ENCODE measurements at regions not wholly inside any gene's neighbourhood (a gene's known extent, or its start where the extent isn't known, plus 50 kb on each side); places are given as distances from the start of the nearest gene placed in this dataset.

DNA sequence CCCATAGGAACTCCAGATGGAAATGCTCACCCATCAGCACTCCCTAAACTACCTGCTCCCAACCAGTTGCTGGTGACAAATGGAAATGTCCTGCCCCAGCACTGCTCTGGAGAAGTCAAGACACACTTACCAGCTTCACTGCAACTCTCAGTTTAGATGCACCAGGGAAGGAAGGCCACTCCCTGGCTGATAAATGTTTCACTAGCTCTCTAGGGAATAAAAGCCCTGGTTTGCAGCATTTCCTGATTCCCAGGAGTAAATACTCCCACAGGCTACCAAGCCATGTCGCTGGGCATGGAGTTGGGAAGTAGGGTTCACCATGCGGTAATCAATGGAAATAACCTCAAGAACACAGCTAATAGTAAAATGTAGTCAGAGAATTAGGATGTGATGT is 112.0 kb upstream of the NEO1 start:
- no peaks in the 10 kb centered on the region for H3K9me2 ChIP-seq (ENCODE audit: insufficient read depth, low read length)
- H3K79me2 ChIP-seq (ENCODE audit: insufficient read depth, low read depth, low read length) = no peaks in the 10 kb centered on the region
- H3K27ac ChIP-seq (ENCODE audit: low read depth, low read length, poor library complexity, severe bottlenecking) = no peak overlapping the region
- TF ChIP-seq, protein P1, sequence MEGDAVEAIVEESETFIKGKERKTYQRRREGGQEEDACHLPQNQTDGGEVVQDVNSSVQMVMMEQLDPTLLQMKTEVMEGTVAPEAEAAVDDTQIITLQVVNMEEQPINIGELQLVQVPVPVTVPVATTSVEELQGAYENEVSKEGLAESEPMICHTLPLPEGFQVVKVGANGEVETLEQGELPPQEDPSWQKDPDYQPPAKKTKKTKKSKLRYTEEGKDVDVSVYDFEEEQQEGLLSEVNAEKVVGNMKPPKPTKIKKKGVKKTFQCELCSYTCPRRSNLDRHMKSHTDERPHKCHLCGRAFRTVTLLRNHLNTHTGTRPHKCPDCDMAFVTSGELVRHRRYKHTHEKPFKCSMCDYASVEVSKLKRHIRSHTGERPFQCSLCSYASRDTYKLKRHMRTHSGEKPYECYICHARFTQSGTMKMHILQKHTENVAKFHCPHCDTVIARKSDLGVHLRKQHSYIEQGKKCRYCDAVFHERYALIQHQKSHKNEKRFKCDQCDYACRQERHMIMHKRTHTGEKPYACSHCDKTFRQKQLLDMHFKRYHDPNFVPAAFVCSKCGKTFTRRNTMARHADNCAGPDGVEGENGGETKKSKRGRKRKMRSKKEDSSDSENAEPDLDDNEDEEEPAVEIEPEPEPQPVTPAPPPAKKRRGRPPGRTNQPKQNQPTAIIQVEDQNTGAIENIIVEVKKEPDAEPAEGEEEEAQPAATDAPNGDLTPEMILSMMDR (conservative IDR thresholded peaks at IDR 0.05; ENCODE audit: low read length) = no peak
- TF ChIP-seq EZH2phosphoT487 (IDR thresholded peaks at IDR 0.05; ENCODE audit: borderline replicate concordance, low read depth, low read length) = no peak
- no peak for DNase-seq (ENCODE audit: low spot score)
- CTCF ChIA-PET (ENCODE audit: unreplicated experiment) = no interaction called here
- POLR2A ChIA-PET = no interaction called here
- H4K20me1 ChIP-seq (ENCODE audit: insufficient read depth, low read length) = no peaks in the 10 kb centered on the region
- no peaks in the 10 kb centered on the region for H3K4me1 ChIP-seq (ENCODE audit: insufficient read depth, low read length, poor library complexity, severe bottlenecking)
- H3K9me3 ChIP-seq (ENCODE audit: low read length) = no peaks in the 10 kb centered on the region
- BruUV-seq (replicated peaks) = no TSS peak
- no peak overlapping the region for H3K4me2 ChIP-seq (ENCODE audit: low read length)
- H2AFZ ChIP-seq (ENCODE audit: low read length) = no peak overlapping the region
- no peaks in the 10 kb centered on the region for H3K36me3 ChIP-seq (ENCODE audit: insufficient read depth, low read length)
- H3K4me3 ChIP-seq (ENCODE audit: low read depth, low read length, poor library complexity, severe bottlenecking) = no peak overlapping the region
- intact Hi-C loops (cut with micrococcal nuclease; ENCODE audit: unreplicated experiment) = no loop called here

- CTCF ChIA-PET (ENCODE audit: unreplicated experiment) = no interaction called here
- no peaks in the 10 kb centered on the region for H3K9me2 ChIP-seq (ENCODE audit: insufficient read depth, low read length)
- no peaks in the 10 kb centered on the region for H3K79me2 ChIP-seq (ENCODE audit: insufficient read depth, low read depth, low read length)
- no peaks in the 10 kb centered on the region for H3K36me3 ChIP-seq (ENCODE audit: insufficient read depth, low read length)
- intact Hi-C loops (cut with micrococcal nuclease; ENCODE audit: unreplicated experiment) = no loop called here
- no peak overlapping the region for H3K4me2 ChIP-seq (ENCODE audit: low read length)
- H4K20me1 ChIP-seq (ENCODE audit: insufficient read depth, low read length) = no peaks in the 10 kb centered on the region
- no peaks in the 10 kb centered on the region for H3K4me1 ChIP-seq (ENCODE audit: insufficient read depth, low read length, poor library complexity, severe bottlenecking)
- H3K9me3 ChIP-seq (ENCODE audit: low read length) = no peaks in the 10 kb centered on the region
- H3K4me3 ChIP-seq (ENCODE audit: low read depth, low read length, poor library complexity, severe bottlenecking) = no peak overlapping the region
- no peak overlapping the region for H2AFZ ChIP-seq (ENCODE audit: low read length)
- POLR2A ChIA-PET = no interaction called here
- DNase-seq (ENCODE audit: low spot score) = no peak
- H3K27ac ChIP-seq (ENCODE audit: low read depth, low read length, poor library complexity, severe bottlenecking) = no peak overlapping the region
- no TSS peak for BruUV-seq (replicated peaks)
- TF ChIP-seq, protein P1 (conservative IDR thresholded peaks at IDR 0.05; ENCODE audit: low read length) = no peak
- no peak for TF ChIP-seq EZH2phosphoT487 (IDR thresholded peaks at IDR 0.05; ENCODE audit: borderline replicate concordance, low read depth, low read length)
Observed at GRCh38 chr15:72939514-72940228, 112.6 kb upstream of the NEO1 start.
